SK-N-SH treated with all-trans-retinoic acid at 6 μM for 48 hours (cell line): ENCODE measurements at regions not wholly inside any gene's neighbourhood (a gene's known extent, or its start where the extent isn't known, plus 50 kb on each side); places are given as distances from the start of the nearest gene placed in this dataset.

Experiments
- ATAC-seq: fragments of 200-7000 bp; cut with Tn5 transposase; 3 replicates; pipeline ENCODE4 v1.9.1; 2020; ENCODE audit warnings: mild to moderate bottlenecking, moderate library complexity
- ARNTL ChIP-seq: fragments of 450-650 bp; formaldehyde crosslinking; IDR thresholded peaks from 2 replicates; pipeline ENCODE4 v1.5.0; 2020; ENCODE audit warnings: low read depth, mild to moderate bottlenecking, moderate library complexity, borderline replicate concordance
- BACH2 ChIP-seq: fragments of 250-450 bp; sonication (Bioruptor Pico); IDR thresholded peaks from 2 replicates; pipeline ENCODE4 v1.9.0; 2021; ENCODE audit warnings: mild to moderate bottlenecking, borderline replicate concordance
- CSDC2 ChIP-seq: fragments of 250-450 bp; sonication (Bioruptor Pico); IDR thresholded peaks from 2 replicates; pipeline ENCODE4 v1.5.0; 2020; ENCODE audit warnings: mild to moderate bottlenecking, moderate library complexity
- ESRRG ChIP-seq: fragments of 250-450 bp; sonication (Bioruptor Pico); IDR thresholded peaks from 2 replicates; pipeline ENCODE4 v1.6.1; 2021; ENCODE audit warnings: mild to moderate bottlenecking
- GLIS3 ChIP-seq: fragments of 250-450 bp; sonication (Bioruptor Pico); IDR thresholded peaks from 2 replicates; pipeline ENCODE4 v1.5.0; 2020; ENCODE audit warnings: mild to moderate bottlenecking, moderate library complexity
- ISL1 ChIP-seq: fragments of 250-450 bp; sonication (Bioruptor Pico); IDR thresholded peaks from 2 replicates; pipeline ENCODE4 v2.1.2; 2022; ENCODE audit warnings: mild to moderate bottlenecking, moderate library complexity
- OSR1 ChIP-seq: fragments of 250-450 bp; sonication (Bioruptor Pico); IDR thresholded peaks from 2 replicates; pipeline ENCODE4 v1.8.0; 2022; ENCODE audit warnings: moderate library complexity, mild to moderate bottlenecking, inconsistent platforms
- PPARA ChIP-seq: fragments of 250-450 bp; sonication (Bioruptor Pico); IDR thresholded peaks from 2 replicates; pipeline ENCODE4 v1.5.0; 2020; ENCODE audit warnings: mild to moderate bottlenecking, borderline replicate concordance
- RARB ChIP-seq: fragments of 250-450 bp; sonication (Bioruptor Pico); IDR thresholded peaks from 2 replicates; pipeline ENCODE4 v1.8.0; 2021; ENCODE audit warnings: mild to moderate bottlenecking, moderate library complexity
- SNAI2 ChIP-seq: fragments of 250-450 bp; sonication (Bioruptor Pico); IDR thresholded peaks from 2 replicates; pipeline ENCODE4 v1.5.0; 2020; ENCODE audit warnings: mild to moderate bottlenecking, moderate library complexity
- TCF4 ChIP-seq: fragments of 250-450 bp; sonication (Bioruptor Pico); IDR thresholded peaks from 2 replicates; pipeline ENCODE4 v1.8.0; 2021; ENCODE audit warnings: mild to moderate bottlenecking, moderate library complexity, borderline replicate concordance
- TOX ChIP-seq: fragments of 250-450 bp; sonication (Bioruptor Pico); IDR thresholded peaks from 2 replicates; pipeline ENCODE4 v1.8.0; 2021; ENCODE audit warnings: mild to moderate bottlenecking, moderate library complexity, borderline replicate concordance
- ZC3H10 ChIP-seq: fragments of 250-450 bp; sonication (Bioruptor Pico); IDR thresholded peaks from 2 replicates; pipeline ENCODE4 v1.5.1; 2021; ENCODE audit warnings: mild to moderate bottlenecking, moderate library complexity
- ZFP3 ChIP-seq: fragments of 250-450 bp; sonication (Bioruptor Pico); IDR thresholded peaks from 2 replicates; pipeline ENCODE4 v1.5.0; 2020; ENCODE audit warnings: mild to moderate bottlenecking, moderate library complexity
- ZFP30 ChIP-seq: fragments of 450-650 bp; formaldehyde crosslinking; IDR thresholded peaks from 2 replicates; pipeline ENCODE4 v1.5.0; 2022; ENCODE audit warnings: mild to moderate bottlenecking, moderate library complexity
- ZNF565 ChIP-seq: fragments of 450-650 bp; formaldehyde crosslinking; conservative IDR thresholded peaks from 2 replicates; pipeline ENCODE4 v1.5.0; 2020; ENCODE audit warnings: low read depth, mild to moderate bottlenecking, moderate library complexity
- ZNF70 ChIP-seq: fragments of 450-650 bp; formaldehyde crosslinking; IDR thresholded peaks from 2 replicates; pipeline ENCODE4 v1.5.0; 2020; ENCODE audit warnings: mild to moderate bottlenecking, moderate library complexity
- ZNF8 ChIP-seq: fragments of 450-650 bp; formaldehyde crosslinking; IDR thresholded peaks from 2 replicates; pipeline ENCODE4 v1.5.0; 2020; ENCODE audit warnings: mild to moderate bottlenecking, moderate library complexity
- TF ChIP-seq, protein P1 (sequence below): fragments of 250-450 bp; sonication (Bioruptor Pico); IDR thresholded peaks from 2 replicates; pipeline ENCODE4 v1.5.1; 2020; ENCODE audit warnings: low read depth, mild to moderate bottlenecking, moderate library complexity
- TF ChIP-seq, protein P2 (sequence below): fragments of 250-450 bp; sonication (Bioruptor Pico); IDR thresholded peaks from 2 replicates; pipeline ENCODE4 v1.5.0; 2020; ENCODE audit warnings: mild to moderate bottlenecking, moderate library complexity
- TF ChIP-seq, protein P3 (sequence below): fragments of 250-450 bp; sonication (Bioruptor Pico); IDR thresholded peaks from 2 replicates; pipeline ENCODE4 v1.8.0; 2020; ENCODE audit warnings: mild to moderate bottlenecking, moderate library complexity, borderline replicate concordance
- TF ChIP-seq, protein P4 (sequence below): fragments of 250-450 bp; sonication (Bioruptor Pico); IDR thresholded peaks from 2 replicates; pipeline ENCODE4 v1.8.0; 2021; ENCODE audit warnings: low read depth, mild to moderate bottlenecking, moderate library complexity, borderline replicate concordance

DNA sequence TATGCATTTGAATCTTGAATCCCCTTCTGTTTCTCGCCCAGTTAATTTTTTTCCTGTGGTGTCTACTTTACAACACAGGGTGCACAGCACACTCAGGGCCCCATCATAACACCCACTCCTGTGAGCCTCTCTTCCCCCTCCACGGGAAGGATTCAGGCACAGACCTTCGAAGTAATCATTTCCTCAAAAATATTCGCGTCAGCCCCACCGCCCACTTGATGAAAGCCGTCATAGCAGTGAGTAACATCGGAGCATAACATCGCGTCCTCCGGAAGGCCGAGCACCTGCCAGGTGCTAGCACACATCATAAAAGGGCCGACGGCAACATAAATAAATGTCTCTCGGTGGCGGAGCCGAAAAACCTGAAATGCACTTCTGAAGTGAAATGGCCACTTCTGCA is 201.7 kb upstream of the ADARB2 start:
- TF ChIP-seq ESRRG: no peak
- no peak for TF ChIP-seq TOX
- no peak for TF ChIP-seq ZNF565 (CRISPR knock-in tag)
- no peak for TF ChIP-seq BACH2 (CRISPR knock-in tag)
- TF ChIP-seq, protein P1, sequence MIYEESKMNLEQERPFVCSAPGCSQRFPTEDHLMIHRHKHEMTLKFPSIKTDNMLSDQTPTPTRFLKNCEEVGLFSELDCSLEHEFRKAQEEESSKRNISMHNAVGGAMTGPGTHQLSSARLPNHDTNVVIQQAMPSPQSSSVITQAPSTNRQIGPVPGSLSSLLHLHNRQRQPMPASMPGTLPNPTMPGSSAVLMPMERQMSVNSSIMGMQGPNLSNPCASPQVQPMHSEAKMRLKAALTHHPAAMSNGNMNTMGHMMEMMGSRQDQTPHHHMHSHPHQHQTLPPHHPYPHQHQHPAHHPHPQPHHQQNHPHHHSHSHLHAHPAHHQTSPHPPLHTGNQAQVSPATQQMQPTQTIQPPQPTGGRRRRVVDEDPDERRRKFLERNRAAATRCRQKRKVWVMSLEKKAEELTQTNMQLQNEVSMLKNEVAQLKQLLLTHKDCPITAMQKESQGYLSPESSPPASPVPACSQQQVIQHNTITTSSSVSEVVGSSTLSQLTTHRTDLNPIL: no peak
- TF ChIP-seq, protein P2, sequence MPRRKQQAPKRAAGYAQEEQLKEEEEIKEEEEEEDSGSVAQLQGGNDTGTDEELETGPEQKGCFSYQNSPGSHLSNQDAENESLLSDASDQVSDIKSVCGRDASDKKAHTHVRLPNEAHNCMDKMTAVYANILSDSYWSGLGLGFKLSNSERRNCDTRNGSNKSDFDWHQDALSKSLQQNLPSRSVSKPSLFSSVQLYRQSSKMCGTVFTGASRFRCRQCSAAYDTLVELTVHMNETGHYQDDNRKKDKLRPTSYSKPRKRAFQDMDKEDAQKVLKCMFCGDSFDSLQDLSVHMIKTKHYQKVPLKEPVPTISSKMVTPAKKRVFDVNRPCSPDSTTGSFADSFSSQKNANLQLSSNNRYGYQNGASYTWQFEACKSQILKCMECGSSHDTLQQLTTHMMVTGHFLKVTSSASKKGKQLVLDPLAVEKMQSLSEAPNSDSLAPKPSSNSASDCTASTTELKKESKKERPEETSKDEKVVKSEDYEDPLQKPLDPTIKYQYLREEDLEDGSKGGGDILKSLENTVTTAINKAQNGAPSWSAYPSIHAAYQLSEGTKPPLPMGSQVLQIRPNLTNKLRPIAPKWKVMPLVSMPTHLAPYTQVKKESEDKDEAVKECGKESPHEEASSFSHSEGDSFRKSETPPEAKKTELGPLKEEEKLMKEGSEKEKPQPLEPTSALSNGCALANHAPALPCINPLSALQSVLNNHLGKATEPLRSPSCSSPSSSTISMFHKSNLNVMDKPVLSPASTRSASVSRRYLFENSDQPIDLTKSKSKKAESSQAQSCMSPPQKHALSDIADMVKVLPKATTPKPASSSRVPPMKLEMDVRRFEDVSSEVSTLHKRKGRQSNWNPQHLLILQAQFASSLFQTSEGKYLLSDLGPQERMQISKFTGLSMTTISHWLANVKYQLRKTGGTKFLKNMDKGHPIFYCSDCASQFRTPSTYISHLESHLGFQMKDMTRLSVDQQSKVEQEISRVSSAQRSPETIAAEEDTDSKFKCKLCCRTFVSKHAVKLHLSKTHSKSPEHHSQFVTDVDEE (CRISPR knock-in tag): no peak
- no peak for TF ChIP-seq CSDC2 (CRISPR knock-in tag)
- TF ChIP-seq ARNTL: no peak
- TF ChIP-seq ISL1 (CRISPR knock-in tag): no peak
- TF ChIP-seq ZC3H10 (CRISPR knock-in tag): no peak
- no peak for ATAC-seq

DNA sequence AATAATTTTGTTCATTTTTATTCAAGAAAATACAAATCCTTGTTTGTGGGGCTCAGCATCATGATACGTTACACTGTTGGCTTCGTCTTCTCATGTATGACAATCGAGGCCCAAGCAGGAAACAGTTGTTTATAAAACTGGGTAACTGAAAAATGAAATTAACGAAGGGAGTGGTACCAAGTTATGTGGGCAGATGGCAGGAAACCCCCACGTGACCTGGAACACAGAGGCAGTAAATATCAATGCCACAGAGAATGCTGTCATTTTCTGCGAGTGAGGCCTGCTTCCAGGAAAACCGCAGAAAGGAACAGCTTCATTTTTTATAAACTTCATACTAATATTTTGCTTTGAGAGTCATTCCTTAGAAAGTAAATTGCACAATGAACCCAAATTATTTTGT is 201.0 kb upstream of the ADARB2 start:
- no peak for ATAC-seq
- no peak for TF ChIP-seq TCF4 (CRISPR knock-in tag)
- no peak for TF ChIP-seq GLIS3 (CRISPR knock-in tag)
- TF ChIP-seq OSR1 (CRISPR knock-in tag): no peak
- no peak for TF ChIP-seq ESRRG
- no peak for TF ChIP-seq PPARA
- TF ChIP-seq BACH2 (CRISPR knock-in tag): no peak
- TF ChIP-seq, protein P3, sequence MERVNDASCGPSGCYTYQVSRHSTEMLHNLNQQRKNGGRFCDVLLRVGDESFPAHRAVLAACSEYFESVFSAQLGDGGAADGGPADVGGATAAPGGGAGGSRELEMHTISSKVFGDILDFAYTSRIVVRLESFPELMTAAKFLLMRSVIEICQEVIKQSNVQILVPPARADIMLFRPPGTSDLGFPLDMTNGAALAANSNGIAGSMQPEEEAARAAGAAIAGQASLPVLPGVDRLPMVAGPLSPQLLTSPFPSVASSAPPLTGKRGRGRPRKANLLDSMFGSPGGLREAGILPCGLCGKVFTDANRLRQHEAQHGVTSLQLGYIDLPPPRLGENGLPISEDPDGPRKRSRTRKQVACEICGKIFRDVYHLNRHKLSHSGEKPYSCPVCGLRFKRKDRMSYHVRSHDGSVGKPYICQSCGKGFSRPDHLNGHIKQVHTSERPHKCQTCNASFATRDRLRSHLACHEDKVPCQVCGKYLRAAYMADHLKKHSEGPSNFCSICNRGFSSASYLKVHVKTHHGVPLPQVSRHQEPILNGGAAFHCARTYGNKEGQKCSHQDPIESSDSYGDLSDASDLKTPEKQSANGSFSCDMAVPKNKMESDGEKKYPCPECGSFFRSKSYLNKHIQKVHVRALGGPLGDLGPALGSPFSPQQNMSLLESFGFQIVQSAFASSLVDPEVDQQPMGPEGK (CRISPR knock-in tag): no peak
- TF ChIP-seq ZFP30: no peak
- no peak for TF ChIP-seq ZNF70 (CRISPR knock-in tag)
- TF ChIP-seq, protein P1: no peak
- no peak for TF ChIP-seq RARB (CRISPR knock-in tag)
- no peak for TF ChIP-seq ZNF8 (CRISPR knock-in tag)
- TF ChIP-seq TOX: no peak
- TF ChIP-seq, protein P2 (CRISPR knock-in tag): no peak
- TF ChIP-seq SNAI2 (CRISPR knock-in tag): no peak
- TF ChIP-seq ARNTL: no peak

DNA sequence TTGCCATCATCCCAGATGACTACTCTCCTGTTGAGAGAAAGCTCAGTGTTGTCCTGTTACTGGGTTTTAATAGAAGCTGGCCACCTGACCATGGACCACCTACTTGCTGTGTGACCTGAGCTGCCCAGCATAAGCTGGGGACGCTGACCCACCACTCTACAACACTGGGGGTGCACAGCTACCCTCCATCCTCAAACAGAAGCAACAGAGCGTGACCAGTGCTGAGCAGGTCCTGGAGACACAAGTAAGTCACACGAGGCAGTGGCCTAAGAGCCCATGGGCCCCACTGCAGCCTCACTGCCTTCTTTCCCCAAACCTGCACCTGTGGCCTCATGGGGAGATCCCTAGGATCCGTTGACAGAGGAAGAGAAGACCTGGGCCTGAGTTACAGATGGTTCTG is 198.6 kb upstream of the ADARB2 start:
- ATAC-seq: no peak
- TF ChIP-seq SNAI2 (CRISPR knock-in tag) (no peak), ZNF565 (CRISPR knock-in tag) (no peak), ISL1 (CRISPR knock-in tag) (no peak), ZNF70 (CRISPR knock-in tag) (no peak), PPARA (no peak), ZC3H10 (CRISPR knock-in tag) (no peak), GLIS3 (CRISPR knock-in tag) (no peak), ARNTL (no peak), ZFP3 (CRISPR knock-in tag) (no peak), OSR1 (CRISPR knock-in tag) (no peak)
- TF ChIP-seq, protein P2 (CRISPR knock-in tag): no peak
- TF ChIP-seq, protein P4, sequence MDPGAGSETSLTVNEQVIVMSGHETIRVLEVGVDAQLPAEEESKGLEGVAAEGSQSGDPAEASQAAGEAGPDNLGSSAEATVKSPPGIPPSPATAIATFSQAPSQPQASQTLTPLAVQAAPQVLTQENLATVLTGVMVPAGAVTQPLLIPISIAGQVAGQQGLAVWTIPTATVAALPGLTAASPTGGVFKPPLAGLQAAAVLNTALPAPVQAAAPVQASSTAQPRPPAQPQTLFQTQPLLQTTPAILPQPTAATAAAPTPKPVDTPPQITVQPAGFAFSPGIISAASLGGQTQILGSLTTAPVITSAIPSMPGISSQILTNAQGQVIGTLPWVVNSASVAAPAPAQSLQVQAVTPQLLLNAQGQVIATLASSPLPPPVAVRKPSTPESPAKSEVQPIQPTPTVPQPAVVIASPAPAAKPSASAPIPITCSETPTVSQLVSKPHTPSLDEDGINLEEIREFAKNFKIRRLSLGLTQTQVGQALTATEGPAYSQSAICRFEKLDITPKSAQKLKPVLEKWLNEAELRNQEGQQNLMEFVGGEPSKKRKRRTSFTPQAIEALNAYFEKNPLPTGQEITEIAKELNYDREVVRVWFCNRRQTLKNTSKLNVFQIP (CRISPR knock-in tag): no peak
- TF ChIP-seq, protein P1: no peak
